Stomach (tissue), 8 donors: ENCODE measurements at regions not wholly inside any gene's neighbourhood (a gene's known extent, or its start where the extent isn't known, plus 50 kb on each side); places are given as distances from the start of the nearest gene placed in this dataset.

Source experiments
- DNase-seq, 2 donors: peaks; one replicate each; pipeline versions ENCODE4 v3.0.0 to v3.0.0-alpha.2; 2013 to 2019
- H3K27ac ChIP-seq, 5 donors: fragments of 200-600 bp in 4 of 5; sonication (generic) in 4 of 5; one replicate each; pipeline ENCODE4 v1.5.1; 2013 to 2019; ENCODE audit warnings: mild to moderate bottlenecking in 1 of 5, moderate library complexity in 1 of 5
- H3K27me3 ChIP-seq, 3 donors: fragments of 200-600 bp; sonication (generic); one replicate each; pipeline ENCODE4 v1.5.1; 2017 to 2019; ENCODE audit warnings: mixed run types in 1 of 3
- H3K36me3 ChIP-seq, 4 donors: fragments of 200-600 bp; sonication (generic); 1 replicate in 3 of 4; 2 replicates in 1 of 4; pipeline ENCODE4 v1.5.1; 2016 to 2019
- H3K4me1 ChIP-seq, 4 donors: fragments of 200-600 bp; sonication (generic); one replicate each; pipeline ENCODE4 v1.5.1; 2016 to 2019
- H3K4me3 ChIP-seq, 4 donors: fragments of 200-600 bp; sonication (generic) in 3 of 4; one replicate each; pipeline ENCODE4 v1.5.1; 2016 to 2019; ENCODE audit warnings: mild to moderate bottlenecking in 1 of 4
- H3K9me3 ChIP-seq, 4 donors: fragments of 200-600 bp; sonication (generic); one replicate each; pipeline ENCODE4 v1.5.1; 2016 to 2019
- CTCF ChIP-seq, 7 experiments: fragments of 450-650 bp in 4 of 7; fragments of 200-600 bp in 3 of 7; sonication (generic) in 3 of 7; IDR thresholded peaks; one replicate each; pipeline ENCODE4 v1.5.1; 2016 to 2019; ENCODE audit warnings: antibody characterized with exemption in 7 of 7, control low read depth in 2 of 7, mild to moderate bottlenecking in 1 of 7
- EP300 ChIP-seq: sonication (generic); formaldehyde crosslinking; IDR thresholded peaks from one replicate; pipeline ENCODE4 v1.6.1; 2017; ENCODE audit warnings: antibody characterized with exemption
- POLR2A ChIP-seq, 4 donors: fragments of 450-650 bp; IDR thresholded peaks; one replicate each; pipeline ENCODE4 v1.6.1; 2016; ENCODE audit warnings: antibody characterized with exemption in 4 of 4, control low read depth in 2 of 4, mild to moderate bottlenecking in 1 of 4, moderate library complexity in 1 of 4
- POLR2AphosphoS5 ChIP-seq, 3 donors: sonication (generic); formaldehyde crosslinking; IDR thresholded peaks; one replicate each; pipeline ENCODE4 v1.6.1; 2016; ENCODE audit warnings: antibody characterized with exemption in 3 of 3
- WGBS, 5 donors: extraction: QIAGEN DNeasy Blood & Tissue Kit in 3 of 5; methylation state at CpG; one replicate each; pipeline versions ENCODE4 v1.1.5 to v1.1.7; 2013 to 2018; 5-methylcytosine and 5-hydroxymethylcytosine counted together
- intact Hi-C: fragments of 100-400 bp; cut with DNase I; formaldehyde crosslinking; loops from one replicate; pipeline ENCODE4 v1.15.1; 2023; ENCODE audit warnings: low total_unique reads
- donor health status: healthy with polysubstance abuse.
- donor health status: Bipolar disorder and iron deficiency.
- donor health status: healthy.

- Histone ChIP-seq H3K9me3 (no peaks in the 10 kb centered on the region), H3K4me3 (no peak overlapping the region), H3K4me1 (no peaks in the 10 kb centered on the region), H3K27ac (no peak overlapping the region), H3K27me3 (no peaks in the 10 kb centered on the region), H3K36me3 (no peaks in the 10 kb centered on the region)
- TF ChIP-seq POLR2A (IDR thresholded peaks at IDR 0.05) (no peak), CTCF (IDR thresholded peaks at IDR 0.05) (no peak), EP300 (no peak), POLR2AphosphoS5 (IDR thresholded peaks at IDR 0.05) (no peak)
- 19 to 34% (median 24%) methylated on average over 1 of the region's 1 CpG for WGBS, 5 donors
- intact Hi-C loops = no loop called here
- DNase-seq = no peak
Observed at GRCh38 chr7:80403686-80404241, 108.1 kb downstream of the GNAT3 start.

DNA sequence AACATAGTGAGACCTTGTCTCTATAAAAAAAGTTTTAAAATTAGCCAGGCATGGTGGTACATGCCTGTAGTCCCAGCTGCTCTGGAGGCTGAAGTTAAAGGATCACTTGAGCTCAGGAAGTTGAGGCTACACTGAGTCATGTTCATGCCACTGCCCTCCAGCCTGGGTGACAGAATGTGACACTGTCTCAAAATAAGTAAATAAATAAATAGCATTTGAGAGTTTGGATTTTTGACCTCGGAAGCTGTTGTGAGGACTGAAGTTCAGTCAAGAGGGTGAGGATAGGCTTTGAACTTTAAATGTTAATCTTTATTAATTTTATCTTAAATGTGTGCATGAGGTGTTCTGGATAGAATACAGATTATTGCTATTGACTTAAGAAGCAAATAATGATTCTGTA, 110.2 kb downstream of the GNAT3 start:
- Histone ChIP-seq H3K27me3 (no peaks in the 10 kb centered on the region), H3K4me3 (no peak overlapping the region), H3K27ac (no peak overlapping the region), H3K36me3 (no peaks in the 10 kb centered on the region), H3K9me3 (no peaks in the 10 kb centered on the region), H3K4me1 (no peaks in the 10 kb centered on the region)
- DNase-seq = no peak
- TF ChIP-seq POLR2A (IDR thresholded peaks at IDR 0.05) = no peak
- TF ChIP-seq POLR2AphosphoS5 (IDR thresholded peaks at IDR 0.05) = no peak
- no peak for TF ChIP-seq EP300
- no peak for TF ChIP-seq CTCF (IDR thresholded peaks at IDR 0.05)
- WGBS, 5 donors = 52 to 76% (median 67%) methylated on average over 1 of the region's 1 CpG
- intact Hi-C loops = no loop called here

- no peak for DNase-seq
- TF ChIP-seq CTCF (IDR thresholded peaks at IDR 0.05) (no peak), EP300 (no peak), POLR2AphosphoS5 (IDR thresholded peaks at IDR 0.05) (no peak), POLR2A (IDR thresholded peaks at IDR 0.05) (no peak)
- no peaks in the 10 kb centered on the region for H3K27me3 ChIP-seq
- H3K9me3 ChIP-seq = no peaks in the 10 kb centered on the region
- no peak overlapping the region for H3K4me3 ChIP-seq
- intact Hi-C loops = loop anchor here (10.0 kb wide), 1 partner anchor 259 kb away; the partner anchor contains the start of gene GNAI1
- H3K4me1 ChIP-seq = peaks cover 0 to 6% (median 0%) of the 10 kb centered on the region in 4 donors
- 31 to 56% (median 39%) methylated on average over 2 of the region's 2 CpGs for WGBS, 5 donors
- no peaks in the 10 kb centered on the region for H3K36me3 ChIP-seq
- H3K27ac ChIP-seq = no peak overlapping the region
Observed at GRCh38 chr7:80393786-80394185, 118.1 kb downstream of the GNAT3 start.

- Histone ChIP-seq H3K4me1 (peaks cover 0 to 13% (median 4%) of the 10 kb centered on the region in 4 donors), H3K27ac (no peak overlapping the region), H3K4me3 (no peak overlapping the region), H3K36me3 (no peaks in the 10 kb centered on the region), H3K9me3 (no peaks in the 10 kb centered on the region), H3K27me3 (no peaks in the 10 kb centered on the region)
- intact Hi-C loops = loop anchor here (10.0 kb wide), 1 partner anchor 258 kb away; the partner anchor contains the start of gene GNAI1
- DNase-seq = peak in 1 of 2 donors; percentile 64
- no peak for TF ChIP-seq POLR2AphosphoS5 (IDR thresholded peaks at IDR 0.05)
- no peak for TF ChIP-seq POLR2A (IDR thresholded peaks at IDR 0.05)
- no peak for TF ChIP-seq EP300
- peak in 5 of 7 experiments; percentile 22 to 57 (median 46) for TF ChIP-seq CTCF (IDR thresholded peaks at IDR 0.05)
- WGBS, 5 donors = 77 to 89% (median 81%) methylated on average over 4 of the region's 4 CpGs
Observed at GRCh38 chr7:80392229-80393169, 119.4 kb downstream of the GNAT3 start.
